GM23338 (cell line): ENCODE measurements at regions not wholly inside any gene's neighbourhood (a gene's known extent, or its start where the extent isn't known, plus 50 kb on each side); places are given as distances from the start of the nearest gene placed in this dataset.

ENCODE experiments used
- ATAC-seq: fragments of 200-7000 bp; cut with Tn5 transposase; 3 replicates; pipeline ENCODE4 v1.9.1; 2020
- DNase-seq: peaks from one replicate; pipeline ENCODE4 v3.0.0-alpha.2; 2015; ENCODE audit warnings: low spot score
- H2AFZ ChIP-seq: fragments of 200-600 bp; sonication (generic); 2 replicates; pipeline ENCODE4 v1.8.0; 2016; ENCODE audit warnings: antibody characterized with exemption, mild to moderate bottlenecking, moderate library complexity
- H3F3A ChIP-seq: fragments of 200-600 bp; sonication (generic); replicated peaks from 2 replicates; pipeline ENCODE4 v1.8.0; 2017; ENCODE audit warnings: antibody characterized with exemption, mixed run types, low read depth
- H3K27ac ChIP-seq: fragments of 200-600 bp; sonication (generic); 2 replicates; pipeline ENCODE4 v1.6.1; 2016; ENCODE audit warnings: low read depth
- H3K27me3 ChIP-seq: fragments of 200-600 bp; sonication (generic); 2 replicates; pipeline ENCODE4 v1.8.0; 2016; ENCODE audit warnings: mild to moderate bottlenecking, mixed run types, moderate library complexity; ENCODE audit not compliant: insufficient read depth
- H3K36me3 ChIP-seq: fragments of 200-600 bp; sonication (generic); 2 replicates; pipeline ENCODE4 v1.8.0; 2016; ENCODE audit warnings: mild to moderate bottlenecking; ENCODE audit not compliant: insufficient read depth
- H3K4me1 ChIP-seq: fragments of 200-600 bp; sonication (generic); 2 replicates; pipeline ENCODE4 v1.8.0; 2016; ENCODE audit warnings: mild to moderate bottlenecking, moderate library complexity; ENCODE audit not compliant: insufficient read depth
- H3K4me2 ChIP-seq: fragments of 200-600 bp; sonication (generic); 2 replicates; pipeline ENCODE4 v1.7.1; 2017; ENCODE audit warnings: mixed run types
- H3K4me3 ChIP-seq: fragments of 200-600 bp; sonication (generic); 2 replicates; pipeline ENCODE4 v1.6.1; 2016; ENCODE audit warnings: mixed run types
- H3K79me2 ChIP-seq: fragments of 200-600 bp; sonication (generic); replicated peaks from 2 replicates; pipeline ENCODE4 v1.8.0; 2017; ENCODE audit warnings: mild to moderate bottlenecking; ENCODE audit not compliant: insufficient read depth
- H3K9me2 ChIP-seq: fragments of 200-600 bp; sonication (generic); 2 replicates; pipeline ENCODE4 v1.8.0; 2017; ENCODE audit not compliant: insufficient read depth
- H4K20me1 ChIP-seq: fragments of 200-600 bp; sonication (generic); replicated peaks from 2 replicates; pipeline ENCODE4 v1.8.0; 2017; ENCODE audit warnings: mild to moderate bottlenecking; ENCODE audit not compliant: insufficient read depth
- H3K27ac Mint-ChIP-seq: 2 replicates; pipeline ENCODE4 v1.8.0; 2020; ENCODE audit warnings: inconsistent platforms, mild to moderate bottlenecking, moderate library complexity, mixed read lengths
- H3K27me3 Mint-ChIP-seq: 3 replicates; pipeline ENCODE4 v1.8.0; 2022; ENCODE audit warnings: low read depth, mild to moderate bottlenecking, moderate library complexity, mixed read lengths, inconsistent platforms; ENCODE audit not compliant: insufficient read depth, poor library complexity
- H3K36me3 Mint-ChIP-seq: 3 replicates; pipeline ENCODE4 v1.8.0; 2021; ENCODE audit warnings: low read depth, mild to moderate bottlenecking, inconsistent platforms, moderate library complexity, mixed read lengths
- H3K4me1 Mint-ChIP-seq: 3 replicates; pipeline ENCODE4 v1.8.0; 2020; ENCODE audit warnings: mild to moderate bottlenecking, inconsistent platforms, mixed read lengths
- H3K4me3 Mint-ChIP-seq: 3 replicates; pipeline ENCODE4 v1.8.0; 2021; ENCODE audit warnings: moderate library complexity, mild to moderate bottlenecking, inconsistent platforms, mixed read lengths
- H3K9me3 Mint-ChIP-seq: 3 replicates; pipeline ENCODE4 v1.8.0; 2020; ENCODE audit warnings: moderate library complexity, mild to moderate bottlenecking, inconsistent platforms, mixed read lengths
- CREB1 ChIP-seq: fragments of 250-450 bp; sonication (Bioruptor Pico); IDR thresholded peaks from 2 replicates; pipeline ENCODE4 v1.5.0; 2020; ENCODE audit warnings: low read depth, mild to moderate bottlenecking, moderate library complexity
- CTCF ChIP-seq, 2 experiments: fragments of 200-600 bp in 1 of 2; sonication (generic) in 1 of 2; conservative IDR thresholded peaks; 2 replicates each; pipeline versions ENCODE4 v1.5.1 to v1.6.1; 2016 to 2017; ENCODE audit warnings: antibody characterized with exemption in 2 of 2, low read depth in 2 of 2, mild to moderate bottlenecking in 2 of 2, moderate library complexity in 1 of 2
- ETS1 ChIP-seq: IDR thresholded peaks from 2 replicates; pipeline ENCODE4 v1.6.1; 2016; ENCODE audit warnings: antibody characterized with exemption
- EZH2 ChIP-seq: fragments of 200-600 bp; sonication (generic); IDR thresholded peaks from one replicate; pipeline ENCODE4 v1.8.0; 2017; ENCODE audit warnings: antibody characterized with exemption, mild to moderate bottlenecking, low read depth; ENCODE audit not compliant: unreplicated experiment
- EZH2phosphoT487 ChIP-seq: fragments of 200-600 bp; sonication (generic); IDR thresholded peaks from one replicate; pipeline ENCODE4 v1.8.1; 2018; ENCODE audit warnings: antibody characterized with exemption; ENCODE audit not compliant: unreplicated experiment
- JUNB ChIP-seq: IDR thresholded peaks from one replicate; pipeline ENCODE4 v1.6.1; 2016; ENCODE audit warnings: antibody characterized with exemption; ENCODE audit not compliant: unreplicated experiment
- NANOG ChIP-seq: IDR thresholded peaks from 2 replicates; pipeline ENCODE4 v1.6.1; 2016; ENCODE audit warnings: antibody characterized with exemption, borderline replicate concordance
- POLR2AphosphoS5 ChIP-seq: IDR thresholded peaks from 2 replicates; pipeline ENCODE4 v1.6.1; 2016; ENCODE audit warnings: antibody characterized with exemption, low read depth
- REST ChIP-seq: IDR thresholded peaks from one replicate; pipeline ENCODE4 v1.6.1; 2018; ENCODE audit warnings: antibody characterized with exemption; ENCODE audit not compliant: unreplicated experiment
- STAT1 ChIP-seq: IDR thresholded peaks from one replicate; pipeline ENCODE4 v1.6.1; 2016; ENCODE audit warnings: antibody characterized with exemption; ENCODE audit not compliant: unreplicated experiment
- ZNF114 ChIP-seq: fragments of 250-450 bp; sonication (Bioruptor Pico); IDR thresholded peaks from 2 replicates; pipeline ENCODE4 v1.5.0; 2020; ENCODE audit warnings: mild to moderate bottlenecking, moderate library complexity
- ZNF331 ChIP-seq: fragments of 250-450 bp; sonication (Bioruptor Pico); IDR thresholded peaks from 2 replicates; pipeline ENCODE4 v1.5.0; 2020; ENCODE audit warnings: low read depth, mild to moderate bottlenecking, moderate library complexity
- ZNF462 ChIP-seq: fragments of 250-450 bp; sonication (Bioruptor Pico); IDR thresholded peaks from 2 replicates; pipeline ENCODE4 v1.5.0; 2020; ENCODE audit warnings: mild to moderate bottlenecking, moderate library complexity

GRCh38 chr16:63174801-63175200 is 1138.6 kb upstream of the CDH8 start:
- Histone ChIP-seq H3K9me2 (no peaks in the 10 kb centered on the region), H3K4me1 (no peaks in the 10 kb centered on the region), H3K79me2 (no peaks in the 10 kb centered on the region), H3K27me3 (no peaks in the 10 kb centered on the region), H3K4me3 (no peak overlapping the region), H3K36me3 (no peaks in the 10 kb centered on the region), H3F3A (no peaks in the 10 kb centered on the region), H2AFZ (no peak overlapping the region), H3K4me2 (no peak overlapping the region), H3K27ac (no peak overlapping the region), H4K20me1 (no peaks in the 10 kb centered on the region)
- no peak overlapping the region for H3K27ac Mint-ChIP-seq
- H3K9me3 Mint-ChIP-seq, result no peaks in the 10 kb centered on the region
- no peak overlapping the region for H3K4me3 Mint-ChIP-seq
- DNase-seq (no peak), ATAC-seq (no peak)
- no peaks in the 10 kb centered on the region for H3K27me3 Mint-ChIP-seq
- TF ChIP-seq POLR2AphosphoS5 (no peak), CTCF (conservative IDR thresholded peaks at IDR 0.05; ENCODE audit: low read depth in 2 of 2) (no peak), EZH2phosphoT487 (no peak), ZNF462 (CRISPR knock-in tag) (no peak), ZNF114 (CRISPR knock-in tag) (no peak), REST (no peak), JUNB (no peak), ETS1 (no peak), ZNF331 (CRISPR knock-in tag) (no peak), EZH2 (no peak), NANOG (no peak), CREB1 (CRISPR knock-in tag) (no peak), STAT1 (no peak)
- no peaks in the 10 kb centered on the region for H3K36me3 Mint-ChIP-seq
- H3K4me1 Mint-ChIP-seq, result no peaks in the 10 kb centered on the region
